Stomach (tissue), 4 donors: ENCODE measurements at regions not wholly inside any gene's neighbourhood (a gene's known extent, or its start where the extent isn't known, plus 50 kb on each side); places are given as distances from the start of the nearest gene placed in this dataset.

ENCODE experiments used
- CTCF ChIP-seq, 7 experiments: fragments of 450-650 bp in 4 of 7; fragments of 200-600 bp in 3 of 7; sonication (generic) in 3 of 7; IDR thresholded peaks; one replicate each; pipeline ENCODE4 v1.5.1; 2016 to 2019; ENCODE audit warnings: antibody characterized with exemption in 7 of 7, control low read depth in 2 of 7, mild to moderate bottlenecking in 1 of 7
- EP300 ChIP-seq: sonication (generic); formaldehyde crosslinking; IDR thresholded peaks from one replicate; pipeline ENCODE4 v1.6.1; 2017; ENCODE audit warnings: antibody characterized with exemption
- POLR2A ChIP-seq, 4 donors: fragments of 450-650 bp; IDR thresholded peaks; one replicate each; pipeline ENCODE4 v1.6.1; 2016; ENCODE audit warnings: antibody characterized with exemption in 4 of 4, control low read depth in 2 of 4, mild to moderate bottlenecking in 1 of 4, moderate library complexity in 1 of 4
- POLR2AphosphoS5 ChIP-seq, 3 donors: sonication (generic); formaldehyde crosslinking; IDR thresholded peaks; one replicate each; pipeline ENCODE4 v1.6.1; 2016; ENCODE audit warnings: antibody characterized with exemption in 3 of 3

GRCh38 chr16:50472472-50472871, 75.7 kb upstream of the NKD1 start:
- TF ChIP-seq CTCF (IDR thresholded peaks at IDR 0.05), result no peak
- no peak for TF ChIP-seq POLR2A (IDR thresholded peaks at IDR 0.05)
- no peak for TF ChIP-seq POLR2AphosphoS5 (IDR thresholded peaks at IDR 0.05)
- no peak for TF ChIP-seq EP300
